SK-N-SH treated with all-trans-retinoic acid at 6 μM for 48 hours (cell line): ENCODE measurements at regions not wholly inside any gene's neighbourhood (a gene's known extent, or its start where the extent isn't known, plus 50 kb on each side); places are given as distances from the start of the nearest gene placed in this dataset.

Experiments used
- GLIS3 ChIP-seq: fragments of 250-450 bp; sonication (Bioruptor Pico); IDR thresholded peaks from 2 replicates; pipeline ENCODE4 v1.5.0; 2020; ENCODE audit warnings: mild to moderate bottlenecking, moderate library complexity
- PPARA ChIP-seq: fragments of 250-450 bp; sonication (Bioruptor Pico); IDR thresholded peaks from 2 replicates; pipeline ENCODE4 v1.5.0; 2020; ENCODE audit warnings: mild to moderate bottlenecking, borderline replicate concordance
- SNAI2 ChIP-seq: fragments of 250-450 bp; sonication (Bioruptor Pico); IDR thresholded peaks from 2 replicates; pipeline ENCODE4 v1.5.0; 2020; ENCODE audit warnings: mild to moderate bottlenecking, moderate library complexity
- TCF4 ChIP-seq: fragments of 250-450 bp; sonication (Bioruptor Pico); IDR thresholded peaks from 2 replicates; pipeline ENCODE4 v1.8.0; 2021; ENCODE audit warnings: mild to moderate bottlenecking, moderate library complexity, borderline replicate concordance
- ZNF565 ChIP-seq: fragments of 450-650 bp; formaldehyde crosslinking; conservative IDR thresholded peaks from 2 replicates; pipeline ENCODE4 v1.5.0; 2020; ENCODE audit warnings: low read depth, mild to moderate bottlenecking, moderate library complexity
- TF ChIP-seq, protein P1 (sequence below): fragments of 250-450 bp; sonication (Bioruptor Pico); IDR thresholded peaks from 2 replicates; pipeline ENCODE4 v1.8.0; 2021; ENCODE audit warnings: low read depth, mild to moderate bottlenecking, moderate library complexity, borderline replicate concordance

GRCh38 chr1:67589519-67590233 lies 95.3 kb upstream of the GADD45A start:
- TF ChIP-seq PPARA (CRISPR knock-in tag), result no peak
- no peak for TF ChIP-seq SNAI2 (CRISPR knock-in tag)
- TF ChIP-seq TCF4, result no peak
- TF ChIP-seq GLIS3 (CRISPR knock-in tag), result no peak
- TF ChIP-seq ZNF565 (CRISPR knock-in tag), result no peak
- TF ChIP-seq, protein P1, sequence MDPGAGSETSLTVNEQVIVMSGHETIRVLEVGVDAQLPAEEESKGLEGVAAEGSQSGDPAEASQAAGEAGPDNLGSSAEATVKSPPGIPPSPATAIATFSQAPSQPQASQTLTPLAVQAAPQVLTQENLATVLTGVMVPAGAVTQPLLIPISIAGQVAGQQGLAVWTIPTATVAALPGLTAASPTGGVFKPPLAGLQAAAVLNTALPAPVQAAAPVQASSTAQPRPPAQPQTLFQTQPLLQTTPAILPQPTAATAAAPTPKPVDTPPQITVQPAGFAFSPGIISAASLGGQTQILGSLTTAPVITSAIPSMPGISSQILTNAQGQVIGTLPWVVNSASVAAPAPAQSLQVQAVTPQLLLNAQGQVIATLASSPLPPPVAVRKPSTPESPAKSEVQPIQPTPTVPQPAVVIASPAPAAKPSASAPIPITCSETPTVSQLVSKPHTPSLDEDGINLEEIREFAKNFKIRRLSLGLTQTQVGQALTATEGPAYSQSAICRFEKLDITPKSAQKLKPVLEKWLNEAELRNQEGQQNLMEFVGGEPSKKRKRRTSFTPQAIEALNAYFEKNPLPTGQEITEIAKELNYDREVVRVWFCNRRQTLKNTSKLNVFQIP (CRISPR knock-in tag), result no peak
